Activated CD8-positive, alpha-beta memory T cell treated with anti-CD3 and anti-CD28 coated beads for 4 hours (primary cell): ENCODE measurements at regions not wholly inside any gene's neighbourhood (a gene's known extent, or its start where the extent isn't known, plus 50 kb on each side); places are given as distances from the start of the nearest gene placed in this dataset.

ENCODE experiments used
- DNase-seq, 2 donors: peaks; one replicate each; pipeline ENCODE4 v3.0.0-alpha.2; 2020; ENCODE audit warnings: low read depth in 2 of 2

DNA sequence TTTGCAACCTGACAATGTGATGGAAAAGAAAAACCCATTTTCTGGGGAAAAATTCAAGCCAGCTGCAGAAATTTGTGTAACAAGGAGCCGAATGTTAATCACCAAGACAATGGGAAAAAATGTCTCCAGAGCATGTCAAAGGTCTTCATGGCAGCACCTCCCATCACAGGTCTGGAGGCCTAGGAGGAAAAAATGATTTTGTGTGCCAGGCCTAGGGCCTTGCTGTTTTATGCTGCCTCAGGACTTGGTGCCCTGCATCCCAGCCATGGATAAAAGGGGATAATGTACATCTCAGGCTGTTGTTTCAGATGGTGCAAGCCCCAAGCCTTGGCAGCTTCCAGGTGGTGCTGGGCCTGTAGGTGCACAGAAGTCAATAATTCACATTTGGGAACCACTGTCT is 747.7 kb downstream of the C6orf118 start:
- DNase-seq: no peak

- no peak for DNase-seq
Measured at GRCh38 chr6:164554700-164555476, 754.5 kb downstream of the C6orf118 start.

DNA sequence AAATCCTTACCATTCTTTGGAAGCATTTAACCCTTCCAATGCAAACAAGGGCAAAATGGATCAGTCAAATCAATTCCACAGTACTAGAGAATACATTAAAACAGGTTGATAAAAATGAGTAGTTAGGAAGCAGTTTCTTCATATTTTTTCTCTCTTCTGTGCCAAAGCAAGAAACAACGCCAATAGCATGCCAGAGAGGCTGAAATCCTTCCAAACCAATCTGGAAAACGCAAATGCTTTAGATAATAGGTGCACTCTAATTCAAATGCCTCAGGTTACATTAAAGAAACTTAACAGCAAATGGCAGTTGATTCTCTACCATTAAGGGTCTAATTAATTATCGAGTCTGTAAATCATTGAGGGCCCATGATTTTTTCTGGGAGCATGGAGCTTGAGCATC is 755.2 kb downstream of the C6orf118 start:
- no peak for DNase-seq

DNA sequence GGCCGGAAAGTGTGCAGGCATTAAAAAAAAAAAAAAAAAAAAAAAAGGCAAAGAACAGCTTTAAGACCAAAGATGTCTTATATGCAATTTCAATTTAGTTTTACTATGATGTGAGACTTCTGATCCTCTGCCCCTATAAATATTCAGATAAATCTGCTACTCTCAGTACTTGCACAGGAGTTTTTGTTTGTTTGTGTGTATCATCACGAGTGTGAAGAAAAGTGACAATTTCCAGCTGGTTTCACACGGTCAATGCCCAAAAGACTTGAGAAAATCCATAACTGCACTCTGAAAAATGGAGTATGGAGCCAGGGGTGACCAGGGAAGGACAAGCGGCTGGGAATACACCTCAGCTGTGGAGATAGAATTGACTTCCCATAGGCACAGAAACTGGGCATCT is 757.7 kb downstream of the C6orf118 start:
- DNase-seq: no peak

GRCh38 chr6:164547076-164547475 is 762.3 kb downstream of the C6orf118 start:
- no peak for DNase-seq

DNA sequence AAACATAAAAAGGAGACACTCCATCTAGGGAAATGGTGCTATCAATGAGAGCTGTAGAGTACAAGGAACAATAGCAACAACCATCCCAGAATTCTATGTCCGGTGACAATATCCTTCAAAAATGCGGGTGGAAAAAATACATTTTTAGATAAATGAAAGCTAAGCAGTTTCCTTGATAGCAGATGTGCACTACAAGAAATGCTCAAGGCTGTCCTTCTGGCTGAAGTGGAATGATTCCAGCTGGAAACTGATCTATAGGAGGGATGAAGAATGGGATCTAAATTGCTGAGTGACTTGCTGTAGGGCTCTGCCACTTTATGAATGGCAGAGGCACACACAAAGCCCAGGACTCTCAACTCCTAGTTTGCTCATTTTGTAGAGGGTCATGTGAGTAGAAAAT is 763.1 kb downstream of the C6orf118 start:
- DNase-seq: no peak

- DNase-seq: no peak
Measured at GRCh38 chr6:164534070-164534766, 775.2 kb downstream of the C6orf118 start.

- DNase-seq: no peak
Measured at GRCh38 chr6:164533045-164533362, 776.4 kb downstream of the C6orf118 start.

DNA sequence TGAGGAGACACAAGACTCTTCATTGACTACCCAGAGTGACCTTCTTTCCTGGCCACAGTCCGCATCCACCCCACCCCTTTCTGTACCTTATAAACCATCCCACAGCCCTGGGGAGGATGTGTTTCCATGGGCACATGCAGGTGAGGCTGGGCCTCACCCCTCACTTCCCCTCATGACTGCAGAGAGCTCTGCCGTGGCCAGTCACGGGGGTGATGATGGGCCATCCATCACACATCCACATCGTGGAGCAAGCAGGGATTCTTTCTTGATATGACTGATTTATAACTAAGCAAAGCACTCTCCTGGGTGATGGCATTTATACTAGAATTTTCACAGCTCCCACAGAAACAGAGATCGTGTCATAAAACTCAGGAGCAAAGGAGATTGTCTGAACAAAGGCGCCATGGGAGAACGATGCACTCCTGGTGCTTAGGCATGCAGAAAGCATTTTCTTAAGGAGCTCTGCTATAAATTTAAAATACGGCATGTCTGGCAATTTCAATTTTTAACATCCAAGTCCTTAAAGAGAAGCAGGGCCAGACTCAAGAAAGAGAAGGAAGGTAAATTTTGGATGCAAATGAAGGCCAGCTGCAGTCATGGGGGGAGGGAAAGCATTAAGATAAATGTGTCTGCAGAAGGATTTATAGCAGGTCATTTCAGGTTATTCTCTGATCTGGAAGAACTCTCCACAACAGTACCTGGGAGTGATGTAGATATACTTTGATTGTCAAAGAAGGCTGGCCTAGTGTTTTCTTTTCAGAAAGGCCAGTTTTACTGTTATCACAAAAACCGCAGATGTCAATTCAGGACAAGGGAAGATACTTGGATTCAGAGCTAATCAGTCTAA is 777.0 kb downstream of the C6orf118 start:
- DNase-seq: no peak

GRCh38 chr6:164531736-164532135 is 777.7 kb downstream of the C6orf118 start:
- no peak for DNase-seq

- DNase-seq: no peak
Measured at GRCh38 chr6:164528539-164528938, 780.9 kb downstream of the C6orf118 start.

DNA sequence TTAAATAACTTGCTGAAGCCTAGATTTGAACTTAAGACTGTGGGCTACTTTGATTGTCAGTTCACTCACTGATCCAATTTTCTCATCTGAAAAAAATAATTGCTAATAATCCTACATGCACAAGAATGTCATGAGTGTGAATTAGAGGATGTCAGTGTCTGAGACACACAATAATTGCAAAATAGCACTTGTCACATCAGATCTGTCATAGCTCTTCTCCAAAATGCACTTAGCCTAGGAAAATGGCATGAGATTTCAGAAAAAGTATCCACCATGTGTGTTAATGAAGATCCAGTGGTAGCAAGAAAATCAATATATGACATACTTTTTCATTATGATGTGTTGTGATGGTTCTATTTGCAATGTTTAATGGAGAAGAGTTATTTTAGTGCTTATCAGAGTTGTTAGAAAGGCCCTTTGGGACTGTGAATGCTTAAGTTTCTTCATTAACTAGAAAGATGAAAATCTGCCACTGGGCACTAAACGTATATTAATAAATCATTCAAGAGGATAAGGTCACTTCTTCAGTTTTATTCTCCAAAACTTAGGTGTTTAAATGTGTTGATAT is 786.2 kb downstream of the C6orf118 start:
- no peak for DNase-seq

GRCh38 chr6:164520916-164521315 is 788.5 kb downstream of the C6orf118 start:
- no peak for DNase-seq

DNA sequence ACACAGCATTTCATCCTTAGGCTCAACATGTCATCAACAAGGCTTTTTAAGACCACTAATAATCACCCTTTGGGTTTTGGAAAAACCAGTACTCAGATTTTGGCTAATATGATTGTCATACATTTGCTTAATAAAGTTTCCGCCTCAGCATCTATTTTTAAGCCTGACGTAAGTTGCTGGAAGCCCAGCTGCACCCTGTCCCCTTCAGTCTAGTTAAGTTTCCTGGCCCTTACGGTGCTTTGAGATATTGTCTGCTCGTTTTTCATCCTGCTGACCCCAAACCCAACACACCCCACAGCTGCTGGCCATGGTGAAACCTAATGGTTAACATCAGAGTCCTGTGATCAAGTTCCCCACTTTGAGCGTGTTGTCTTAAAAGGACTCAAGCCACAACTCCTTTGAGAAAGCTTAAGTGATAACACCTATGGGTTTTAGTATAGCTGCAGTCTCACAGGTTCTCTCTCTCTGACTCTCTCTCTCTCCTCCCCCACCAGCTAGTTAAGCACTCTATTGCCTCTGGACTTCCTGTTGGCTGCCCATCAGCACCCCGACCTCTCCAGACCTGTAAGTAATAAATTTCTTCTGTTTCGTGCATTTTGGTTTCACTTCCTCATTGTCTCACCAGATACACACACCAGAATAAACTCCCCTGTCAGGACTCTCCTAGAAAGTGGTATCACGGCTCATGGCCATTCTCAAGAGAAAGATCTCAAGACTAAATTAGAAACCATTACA is 802.0 kb downstream of the C6orf118 start:
- no peak for DNase-seq

GRCh38 chr6:164505425-164505824 is 804.0 kb downstream of the C6orf118 start:
- DNase-seq: no peak

GRCh38 chr6:164502833-164503232 is 806.6 kb downstream of the C6orf118 start:
- no peak for DNase-seq

DNA sequence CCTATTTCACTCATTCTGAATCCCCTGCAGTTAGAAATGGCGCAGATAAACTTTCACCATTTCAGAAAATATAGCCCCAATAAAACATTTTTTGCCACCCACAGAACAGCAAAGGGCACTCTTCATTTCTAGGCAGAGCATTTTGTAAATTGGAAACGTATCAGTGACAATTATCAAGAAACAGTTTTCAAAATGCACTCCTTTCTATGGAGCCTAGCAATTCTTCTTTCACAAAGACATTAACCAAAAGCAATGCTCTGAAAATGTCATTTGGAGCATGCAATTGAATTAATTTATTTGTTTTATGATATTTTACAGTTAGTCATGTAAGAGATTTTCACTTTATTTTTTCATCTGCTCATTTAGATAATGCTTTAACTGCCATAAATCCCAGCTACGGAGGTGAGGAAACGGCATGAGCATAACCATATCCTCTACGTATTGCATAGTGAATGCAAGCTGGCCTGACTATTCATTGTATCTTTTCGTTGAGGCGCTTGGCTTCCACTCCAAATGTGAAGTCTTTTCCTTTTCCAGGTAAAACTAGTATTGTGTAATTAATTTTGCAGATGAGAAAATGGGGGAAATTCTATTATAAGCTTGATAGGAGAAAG is 813.4 kb downstream of the C6orf118 start:
- no peak for DNase-seq

DNA sequence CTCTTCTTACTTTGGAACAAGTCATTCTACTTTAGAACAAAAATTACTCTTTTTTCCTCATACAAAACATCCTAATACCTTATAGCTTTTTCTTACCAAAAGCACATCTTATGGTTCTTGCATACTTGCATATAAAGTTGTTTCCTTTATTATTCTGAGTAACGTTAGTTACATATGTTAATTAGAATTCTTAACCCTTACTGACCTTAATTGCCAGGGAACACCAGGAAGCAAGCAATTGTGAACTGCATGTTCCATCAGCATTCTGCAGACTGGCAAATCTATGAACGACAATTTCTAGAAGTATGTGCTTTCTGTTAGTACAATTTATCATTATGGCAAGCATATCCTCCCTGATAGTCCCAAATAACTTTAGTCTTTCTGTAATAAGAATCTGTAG is 831.0 kb downstream of the C6orf118 start:
- no peak for DNase-seq

DNA sequence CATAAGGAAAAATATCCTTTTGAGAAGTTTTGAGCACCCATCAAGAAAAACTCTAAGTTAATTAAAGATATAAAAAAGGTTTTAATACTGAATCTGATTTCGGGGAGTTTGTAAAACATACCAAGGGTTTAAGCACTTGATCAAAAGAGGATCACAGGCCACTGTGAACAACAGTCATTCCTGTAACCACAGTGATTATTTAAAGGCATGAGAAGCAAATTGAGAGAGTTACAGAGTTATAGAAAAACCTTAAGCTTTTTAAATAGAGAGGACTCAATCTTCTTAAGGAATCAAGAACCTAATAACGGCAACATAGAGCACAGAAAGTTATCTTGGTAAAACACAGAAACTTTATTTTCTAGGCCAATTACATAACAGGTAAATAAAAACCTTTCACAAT is 831.6 kb downstream of the C6orf118 start:
- no peak for DNase-seq

- DNase-seq: no peak
Measured at GRCh38 chr6:164477101-164477500, 832.3 kb downstream of the C6orf118 start.

DNA sequence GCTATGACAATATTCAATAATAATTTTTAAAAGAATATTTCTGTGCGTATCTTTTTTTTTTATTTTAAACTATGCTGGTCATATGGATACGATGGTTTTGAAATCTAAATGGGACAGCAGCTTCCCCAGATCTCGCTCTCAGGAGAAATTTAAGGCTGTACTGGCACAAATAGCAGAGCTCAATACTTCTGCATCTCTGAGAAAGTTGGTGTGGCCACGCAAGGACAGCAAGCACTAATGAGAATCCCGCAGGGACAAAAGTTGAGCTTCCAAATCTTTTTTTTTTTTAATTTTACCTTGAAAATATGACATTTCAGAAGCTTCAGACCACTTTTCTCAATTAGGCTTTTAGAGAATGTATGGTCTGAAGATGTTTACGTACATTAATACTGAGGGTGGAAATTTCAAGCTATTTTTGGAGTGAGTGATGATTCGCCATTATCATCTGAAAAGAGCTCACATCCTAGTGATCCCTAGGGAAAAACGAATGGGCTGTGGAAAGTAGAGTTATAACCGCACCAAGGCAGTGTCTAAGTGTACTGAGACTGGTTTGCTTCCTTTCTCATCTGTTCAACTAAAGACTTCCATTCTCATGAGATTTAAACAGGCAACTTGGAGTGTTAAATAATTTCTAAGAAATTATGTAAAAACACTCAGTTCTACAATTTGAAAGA is 840.0 kb downstream of the C6orf118 start:
- no peak for DNase-seq
